MCF 10A (cell line): ENCODE measurements at regions not wholly inside any gene's neighbourhood (a gene's known extent, or its start where the extent isn't known, plus 50 kb on each side); places are given as distances from the start of the nearest gene placed in this dataset.

Experiments
- BruUV-seq: library from RNA; stranded (reverse); fragments of 400-500 nt; replicated peaks from 2 replicates; lab custom pipeline; 2021; lab: Mats Ljungman, UMichigan
- CTCF ChIA-PET: fragments of 300-600 bp; sonication (Branson Sonifier 250); formaldehyde crosslinking; extraction: SDS; loops from one replicate; lab custom pipeline; 2021; ENCODE audit warnings: antibody characterized with exemption, inconsistent platforms; lab: Yijun Ruan, JAX
- POLR2A ChIA-PET: fragments of 300-600, 350-650 bp; sonication (Branson Sonifier 250); formaldehyde crosslinking; extraction: SDS; loops from one replicate; lab custom pipeline; 2020; ENCODE audit warnings: antibody characterized with exemption, inconsistent platforms; lab: Yijun Ruan, JAX
- DNase-seq: peaks from one replicate; pipeline ENCODE4 v3.0.0-alpha.2; 2018; ENCODE audit not compliant: unreplicated experiment
- H3K27ac Mint-ChIP-seq: one replicate; pipeline ENCODE4 v1.8.0; 2022; ENCODE audit warnings: mild to moderate bottlenecking, low read depth, mixed read lengths; ENCODE audit not compliant: unreplicated experiment
- H3K27me3 Mint-ChIP-seq: one replicate; pipeline ENCODE4 v1.8.0; 2022; ENCODE audit warnings: mixed read lengths; ENCODE audit not compliant: insufficient read depth, unreplicated experiment
- H3K36me3 Mint-ChIP-seq: one replicate; pipeline ENCODE4 v1.8.0; 2022; ENCODE audit warnings: mild to moderate bottlenecking, moderate library complexity, mixed read lengths; ENCODE audit not compliant: insufficient read depth, unreplicated experiment
- H3K4me1 Mint-ChIP-seq: one replicate; pipeline ENCODE4 v1.8.0; 2022; ENCODE audit warnings: mixed read lengths; ENCODE audit not compliant: insufficient read depth, unreplicated experiment
- H3K4me3 Mint-ChIP-seq: one replicate; pipeline ENCODE4 v1.8.0; 2022; ENCODE audit warnings: mild to moderate bottlenecking, moderate library complexity, mixed read lengths; ENCODE audit not compliant: unreplicated experiment
- H3K9me3 Mint-ChIP-seq: one replicate; pipeline ENCODE4 v1.8.0; 2022; ENCODE audit warnings: mixed read lengths; ENCODE audit not compliant: unreplicated experiment
- CTCF ChIP-seq: fragments of 200-600 bp; IDR thresholded peaks from one replicate; pipeline ENCODE4 v1.8.0; 2022; ENCODE audit warnings: antibody characterized with exemption, mild to moderate bottlenecking; ENCODE audit not compliant: unreplicated experiment
- intact Hi-C: fragments of 100-400 bp; cut with micrococcal nuclease; formaldehyde crosslinking; loops from 2 replicates; pipeline ENCODE4 v1.14.1; 2022

- no TSS peak for BruUV-seq
- intact Hi-C loops: loop anchor here (5.0 kb wide), 1 partner anchor 1740 kb away; no protein-coding TSS in a partner anchor
- POLR2A ChIA-PET: interaction anchor here (0.6 kb wide), 1 partner anchor 958 kb away, joined by 3 read pairs; no protein-coding TSS in a partner anchor
- no peak for DNase-seq
- Mint-ChIP-seq H3K36me3 (no peaks in the 10 kb centered on the region), H3K27ac (no peak overlapping the region), H3K27me3 (no peaks in the 10 kb centered on the region), H3K4me3 (no peak overlapping the region), H3K4me1 (no peaks in the 10 kb centered on the region), H3K9me3 (no peaks in the 10 kb centered on the region)
- CTCF ChIA-PET: interaction anchor here (1.4 to 2.4 kb wide), 2 partner anchors 898 to 1739 kb away, joined by 4 to 5 read pairs; no protein-coding TSS in a partner anchor
- no peak for TF ChIP-seq CTCF
Observed at GRCh38 chr2:33672389-33672788, 73.3 kb upstream of the FAM98A start.

- H3K27me3 Mint-ChIP-seq: no peaks in the 10 kb centered on the region
- no peaks in the 10 kb centered on the region for H3K4me1 Mint-ChIP-seq
- DNase-seq: no peak
- H3K4me3 Mint-ChIP-seq: no peak overlapping the region
- ChIA-PET POLR2A (no interaction called here), CTCF (interaction anchor here (0.7 to 2.4 kb wide), 3 partner anchors 15 to 1678 kb away, joined by 3 to 5 read pairs (median 4); no protein-coding TSS in a partner anchor)
- H3K36me3 Mint-ChIP-seq: no peaks in the 10 kb centered on the region
- BruUV-seq: no TSS peak
- no peak for TF ChIP-seq CTCF
- no peaks in the 10 kb centered on the region for H3K9me3 Mint-ChIP-seq
- intact Hi-C loops: loop anchor here (5.0 kb wide), 1 partner anchor 1741 kb away; no protein-coding TSS in a partner anchor
- no peak overlapping the region for H3K27ac Mint-ChIP-seq
Observed at GRCh38 chr2:33671198-33671597, 72.1 kb upstream of the FAM98A start.

- H3K4me3 Mint-ChIP-seq: no peak overlapping the region
- BruUV-seq: no TSS peak
- intact Hi-C loops: loop anchor here (5.0 kb wide), 1 partner anchor 1742 kb away; no protein-coding TSS in a partner anchor
- ChIA-PET POLR2A (no interaction called here), CTCF (interaction anchor here (1.1 to 2.4 kb wide), 2 partner anchors 14 to 900 kb away, joined by 4 to 5 read pairs; no protein-coding TSS in a partner anchor)
- no peaks in the 10 kb centered on the region for H3K9me3 Mint-ChIP-seq
- no peaks in the 10 kb centered on the region for H3K36me3 Mint-ChIP-seq
- peak; percentile 9 for DNase-seq
- H3K27ac Mint-ChIP-seq: no peak overlapping the region
- no peaks in the 10 kb centered on the region for H3K4me1 Mint-ChIP-seq
- no peak for TF ChIP-seq CTCF
- H3K27me3 Mint-ChIP-seq: no peaks in the 10 kb centered on the region
Observed at GRCh38 chr2:33670392-33670937, 71.4 kb upstream of the FAM98A start.

- H3K36me3 Mint-ChIP-seq: no peaks in the 10 kb centered on the region
- ChIA-PET CTCF (interaction anchor here (1.0 kb wide), 1 partner anchor 429 kb away, joined by 3 read pairs; no protein-coding TSS in a partner anchor), POLR2A (no interaction called here)
- no peak overlapping the region for H3K27ac Mint-ChIP-seq
- H3K4me1 Mint-ChIP-seq: no peaks in the 10 kb centered on the region
- H3K9me3 Mint-ChIP-seq: no peaks in the 10 kb centered on the region
- H3K4me3 Mint-ChIP-seq: no peak overlapping the region
- no peak for TF ChIP-seq CTCF
- H3K27me3 Mint-ChIP-seq: no peaks in the 10 kb centered on the region
- no peak for DNase-seq
- intact Hi-C loops: no loop called here
- no TSS peak for BruUV-seq
Observed at GRCh38 chr2:33666879-33667278, 67.8 kb upstream of the FAM98A start.
